ENCODE measurements at regions not wholly inside any gene's neighbourhood (a gene's known extent, or its start where the extent isn't known, plus 50 kb on each side); places are given as distances from the start of the nearest gene placed in this dataset.

DNA sequence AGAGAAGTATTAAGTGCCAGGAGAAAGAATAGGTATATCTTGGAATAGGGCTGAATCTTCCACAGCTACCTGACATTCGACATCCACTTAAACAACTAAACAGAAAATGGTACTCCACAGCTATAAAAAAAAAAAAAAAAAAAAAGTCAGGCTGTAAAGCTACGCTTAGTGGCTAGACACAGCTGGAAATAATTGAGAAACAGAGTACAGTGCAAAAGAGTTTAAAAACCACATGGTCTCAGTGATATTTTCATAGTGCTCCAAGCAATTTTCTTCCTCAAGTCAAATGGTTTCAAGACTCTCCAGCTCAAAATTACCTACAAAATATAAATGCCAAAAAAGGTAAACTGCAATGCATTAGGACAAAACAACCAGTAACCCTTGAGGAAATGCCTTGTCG lies 607.1 kb downstream of the KCNJ2 start:
- no peak for DNase-seq (ENCODE audit: low read depth)

DNA sequence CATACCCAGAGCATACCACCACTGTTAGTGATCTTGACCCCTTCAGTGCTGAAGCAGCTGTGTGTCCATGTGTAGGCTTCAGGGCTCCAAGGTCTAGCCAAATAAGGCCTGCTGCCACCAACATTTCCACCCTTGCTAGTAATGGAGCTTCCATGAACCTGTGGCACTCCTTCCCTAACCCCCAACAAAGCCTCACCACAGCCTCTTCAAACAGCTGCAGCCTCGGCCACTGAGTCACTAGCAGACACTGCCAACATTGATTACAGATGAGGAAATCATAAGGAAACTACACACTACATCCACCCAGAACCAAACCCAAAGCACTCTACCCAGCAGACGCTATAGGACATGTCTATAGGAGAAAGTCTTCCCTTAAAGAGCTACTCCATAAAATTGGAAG lies 610.7 kb downstream of the KCNJ2 start:
- DNase-seq (ENCODE audit: low read depth), result peak; percentile 88

DNA sequence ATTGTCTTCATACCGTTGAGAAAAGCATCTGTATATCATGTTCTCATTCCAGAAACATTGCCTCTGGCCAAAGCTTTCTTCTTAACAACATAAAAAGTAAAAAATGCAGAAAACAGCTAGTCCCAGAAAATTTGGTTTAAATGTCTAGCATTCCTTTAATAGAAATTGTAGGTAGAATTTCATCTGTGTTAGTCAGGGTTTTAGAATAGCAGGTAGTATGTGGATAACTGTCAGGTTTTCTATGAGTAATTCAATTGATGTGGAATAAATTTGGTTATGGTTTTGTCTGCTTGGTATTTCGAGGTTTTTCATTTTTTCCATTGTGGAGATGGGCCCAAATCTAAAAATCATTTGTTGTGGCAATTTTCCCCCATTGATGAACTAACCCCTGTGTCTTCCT lies 616.7 kb downstream of the KCNJ2 start:
- no peak for DNase-seq (ENCODE audit: low read depth)

GRCh38 chr17:70787721-70788300 lies 618.5 kb downstream of the KCNJ2 start:
- DNase-seq (ENCODE audit: low read depth), result no peak

GRCh38 chr17:70791748-70792443 lies 622.6 kb downstream of the KCNJ2 start:
- DNase-seq (ENCODE audit: low read depth), result no peak

GRCh38 chr17:70794738-70795137 lies 625.4 kb downstream of the KCNJ2 start:
- DNase-seq (ENCODE audit: low read depth), result no peak

DNA sequence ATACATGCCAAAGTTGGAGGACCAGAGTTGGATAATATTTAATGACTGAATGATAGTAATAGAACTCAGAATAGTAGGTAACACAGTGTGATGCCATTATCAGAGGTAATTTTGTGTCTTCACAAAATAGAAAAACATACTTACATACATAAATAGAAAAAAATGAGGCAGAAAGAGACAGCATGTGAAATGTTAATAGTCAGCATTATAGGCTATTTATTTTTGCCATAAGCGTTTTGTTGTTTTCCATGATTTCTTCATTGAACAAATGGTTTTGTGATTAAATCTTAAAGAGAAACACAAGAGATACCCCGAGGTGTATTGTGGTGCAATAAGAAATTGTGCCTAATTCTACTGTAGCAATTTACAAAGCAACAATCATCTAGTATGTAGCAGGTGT lies 626.3 kb downstream of the KCNJ2 start:
- DNase-seq (ENCODE audit: low read depth), result no peak

GRCh38 chr17:70796757-70797156 lies 627.4 kb downstream of the KCNJ2 start:
- no peak for DNase-seq (ENCODE audit: low read depth)

DNA sequence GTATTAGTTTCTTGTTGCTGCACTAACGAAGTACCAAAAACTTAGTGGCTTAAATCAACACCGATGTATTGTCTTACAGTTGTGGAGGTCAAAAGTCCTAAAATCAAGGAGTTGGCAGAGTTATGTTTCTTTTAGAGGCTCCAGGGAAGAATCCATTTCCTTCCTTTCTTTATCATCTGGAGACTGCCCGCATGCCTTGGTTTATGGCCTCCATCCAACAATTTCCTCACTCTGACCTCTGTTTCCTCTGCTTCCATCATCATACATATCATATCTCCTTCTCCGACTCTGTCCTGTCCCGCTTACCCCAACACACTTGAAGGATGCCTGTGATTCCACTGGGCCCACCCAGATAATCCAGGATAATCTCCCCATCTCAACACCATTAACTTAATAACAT lies 627.8 kb downstream of the KCNJ2 start:
- no peak for DNase-seq (ENCODE audit: low read depth)

- peak; percentile 31 for DNase-seq (ENCODE audit: low read depth)
These were observed 634.8 kb downstream of the KCNJ2 start for GRCh38 chr17:70804161-70804560.

- peak; percentile 25 for DNase-seq (ENCODE audit: low read depth)
These were observed 639.3 kb downstream of the KCNJ2 start for GRCh38 chr17:70808596-70808995.

GRCh38 chr17:70810609-70811008 lies 641.3 kb downstream of the KCNJ2 start:
- DNase-seq (ENCODE audit: low read depth), result no peak

DNA sequence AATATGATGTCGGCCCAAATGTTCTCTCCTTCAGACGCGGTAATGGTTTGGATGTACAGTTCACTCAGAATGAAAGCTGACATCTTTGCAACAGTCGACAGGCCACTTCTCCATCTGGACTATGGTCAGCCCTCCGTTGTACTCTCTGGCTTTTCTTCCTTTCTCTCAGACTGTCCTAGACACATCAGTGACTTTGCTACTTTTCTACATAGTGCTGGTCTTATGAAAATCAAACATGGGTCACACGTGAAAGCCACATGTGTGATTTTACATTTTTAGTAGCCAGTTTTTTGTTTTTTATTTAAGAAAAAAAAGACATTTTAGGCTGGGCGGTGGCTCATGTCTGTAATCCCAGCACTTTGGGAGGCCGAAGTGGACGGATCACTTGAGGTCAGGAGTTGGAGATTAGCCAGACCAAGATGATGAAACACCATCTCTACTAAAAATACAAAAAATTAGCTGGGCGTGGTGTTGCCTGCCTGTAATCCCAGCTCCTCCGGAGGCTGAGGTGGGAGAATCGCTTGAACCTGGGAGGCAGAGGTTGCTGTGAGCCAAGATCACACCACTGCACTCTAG lies 644.1 kb downstream of the KCNJ2 start:
- peak; percentile 73 for DNase-seq (ENCODE audit: low read depth)

- no peak for DNase-seq (ENCODE audit: low read depth)
These were observed 649.9 kb downstream of the KCNJ2 start for GRCh38 chr17:70819183-70819582.

DNA sequence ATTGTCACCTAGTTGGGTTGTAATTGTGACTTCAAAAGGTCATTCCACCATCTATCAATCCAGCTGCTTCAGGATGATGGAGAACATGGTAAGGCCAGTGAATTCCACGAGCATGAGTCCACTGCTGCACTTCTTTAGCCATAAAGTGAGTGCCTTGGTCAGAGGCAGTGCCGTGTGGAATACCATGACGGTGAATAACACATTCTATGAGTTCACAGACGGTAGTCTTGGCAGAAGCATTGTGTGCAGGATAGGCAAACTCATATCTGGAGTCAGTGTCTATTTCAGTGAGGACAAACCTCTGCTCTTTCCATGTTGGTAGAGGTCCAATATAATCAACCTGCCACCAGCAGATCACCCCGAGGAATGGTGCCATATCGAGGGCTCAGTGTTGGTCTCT lies 650.9 kb downstream of the KCNJ2 start:
- DNase-seq (ENCODE audit: low read depth), result peak; percentile 37

GRCh38 chr17:70825321-70826125 lies 656.2 kb downstream of the KCNJ2 start:
- DNase-seq (ENCODE audit: low read depth), result no peak

GRCh38 chr17:70829876-70830275 lies 660.5 kb downstream of the KCNJ2 start:
- DNase-seq (ENCODE audit: low read depth), result no peak

DNA sequence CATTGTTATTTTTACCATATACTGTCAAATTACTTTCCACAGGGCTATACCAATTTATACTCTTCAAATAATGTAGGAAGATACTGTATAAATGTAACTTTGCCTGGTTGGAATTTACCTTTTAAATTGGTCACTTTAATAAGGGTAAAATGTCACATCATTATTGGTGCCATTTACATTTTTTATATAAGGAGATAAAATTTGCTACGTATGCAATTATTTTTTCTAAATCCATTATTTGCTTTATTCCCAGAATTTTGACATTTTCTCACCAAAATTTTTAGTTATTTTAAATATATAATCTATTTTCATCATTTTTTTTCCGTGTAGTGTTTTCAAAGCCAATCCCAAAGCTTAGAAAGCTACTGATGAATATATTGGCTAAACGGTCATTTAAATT lies 664.7 kb downstream of the KCNJ2 start:
- no peak for DNase-seq (ENCODE audit: low read depth)

- DNase-seq (ENCODE audit: low read depth), result peak; percentile 43
These were observed 679.5 kb downstream of the KCNJ2 start for GRCh38 chr17:70848785-70849184.

GRCh38 chr17:70855401-70856054 lies 686.2 kb downstream of the KCNJ2 start:
- DNase-seq (ENCODE audit: low read depth), result peak; percentile 27

DNA sequence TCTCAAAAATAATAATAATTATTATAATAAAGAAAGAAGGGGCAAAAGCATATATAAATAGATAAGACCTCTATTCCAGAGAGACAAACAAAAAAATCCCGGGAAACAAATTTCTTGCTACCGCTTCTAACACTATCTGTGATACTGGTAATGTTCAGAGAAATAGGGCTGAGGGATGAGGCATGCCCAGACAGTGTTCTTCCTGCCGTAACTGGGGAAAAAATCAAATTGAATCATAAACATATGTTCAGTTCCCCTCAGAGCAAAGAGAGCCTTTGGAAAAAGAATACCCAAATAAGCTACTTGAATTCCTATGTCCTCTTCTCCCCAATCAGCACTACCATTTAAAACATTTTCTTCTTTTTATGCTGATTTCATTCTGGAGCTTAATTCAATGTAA lies 688.0 kb downstream of the KCNJ2 start:
- no peak for DNase-seq (ENCODE audit: low read depth)

DNA sequence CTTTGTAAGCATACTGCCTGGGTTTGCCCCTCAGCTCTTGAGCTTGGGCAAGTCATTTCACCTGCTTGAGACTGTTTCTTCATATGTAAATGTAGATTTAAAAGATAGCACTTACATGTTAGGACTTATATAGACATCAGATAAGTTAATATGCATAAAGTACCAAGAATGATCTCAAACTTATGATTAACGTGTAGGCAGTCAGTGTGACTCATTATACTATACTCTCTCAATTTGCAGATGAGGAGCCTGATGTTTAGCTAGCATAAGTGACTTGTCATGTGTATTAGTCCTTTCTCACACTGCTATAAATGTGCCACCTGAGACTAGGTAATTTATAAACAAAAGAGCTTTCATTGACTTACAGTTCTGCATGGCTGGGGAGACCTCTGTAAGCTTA lies 690.5 kb downstream of the KCNJ2 start:
- no peak for DNase-seq (ENCODE audit: low read depth)
